ENCODE measurements at regions not wholly inside any gene's neighbourhood (a gene's known extent, or its start where the extent isn't known, plus 50 kb on each side); places are given as distances from the start of the nearest gene placed in this dataset.
"Not testable (repeated sequence)": the region's sequence is repeated elsewhere in the genome, so short reads cannot be mapped to it uniquely, and the experiment has no call there.

DNA sequence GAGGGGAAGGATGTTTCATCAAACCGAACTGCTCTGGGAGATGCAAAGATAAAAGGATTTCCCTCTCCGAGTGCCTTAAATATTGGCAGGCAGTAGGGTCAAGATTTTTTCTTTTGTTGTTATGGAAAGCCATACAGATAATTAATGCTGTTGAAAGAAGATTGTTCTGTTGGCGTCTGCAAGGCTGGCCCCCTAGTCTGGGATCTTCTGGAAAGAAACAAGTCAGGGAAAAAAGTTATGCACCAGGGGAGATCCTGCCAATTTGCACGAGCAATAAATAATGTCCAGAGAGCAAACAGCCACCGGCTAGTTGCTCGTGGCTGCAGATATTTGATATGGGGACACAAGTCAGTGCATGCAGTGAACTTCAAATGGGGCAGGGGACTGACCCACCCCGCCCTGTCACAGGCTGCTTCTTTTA, 202.1 kb upstream of the MYL2 start:
- no peak for DNase-seq (ENCODE audit: extremely low read depth, low read depth)

DNA sequence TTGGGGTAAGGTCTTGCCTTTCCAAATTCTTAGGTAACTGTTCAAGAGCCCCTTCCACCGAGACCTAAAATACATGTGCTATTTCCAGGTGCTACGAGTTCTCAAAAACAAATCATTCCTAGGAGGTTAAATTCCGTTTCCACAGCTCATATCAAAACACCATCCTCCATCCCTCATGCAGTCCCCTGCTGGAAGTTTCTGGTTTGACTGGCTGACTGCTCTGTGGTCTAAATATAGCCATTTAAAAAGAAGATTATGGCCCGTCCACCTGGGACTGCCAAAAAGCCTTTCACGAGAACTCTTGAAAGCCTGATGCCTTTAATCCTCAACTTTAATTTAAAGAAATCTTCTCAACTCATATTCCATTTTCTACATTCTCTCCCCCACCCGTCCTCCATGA, 201.5 kb upstream of the MYL2 start:
- no peak for DNase-seq (ENCODE audit: extremely low read depth, low read depth)

DNA sequence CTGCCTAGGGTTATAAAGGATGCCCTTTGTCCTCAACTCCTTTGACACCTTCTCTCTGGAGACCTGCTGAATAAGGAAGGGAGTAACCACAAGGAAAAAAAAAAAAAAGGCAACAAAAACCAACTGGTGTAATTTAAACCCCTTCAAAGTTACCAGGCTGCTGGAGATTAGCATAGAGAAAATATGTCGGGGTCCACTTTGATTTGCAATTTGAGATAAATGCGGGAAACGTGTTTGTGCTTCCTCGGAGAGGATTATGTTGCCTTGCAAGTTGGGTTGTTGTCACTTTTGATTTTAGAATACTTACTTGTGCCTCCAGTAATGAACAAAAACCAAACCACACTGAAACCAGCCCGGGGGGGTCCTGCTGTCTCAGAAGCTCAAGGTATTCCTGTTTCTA, 200.2 kb upstream of the MYL2 start:
- DNase-seq (ENCODE audit: extremely low read depth, low read depth), result no peak

DNA sequence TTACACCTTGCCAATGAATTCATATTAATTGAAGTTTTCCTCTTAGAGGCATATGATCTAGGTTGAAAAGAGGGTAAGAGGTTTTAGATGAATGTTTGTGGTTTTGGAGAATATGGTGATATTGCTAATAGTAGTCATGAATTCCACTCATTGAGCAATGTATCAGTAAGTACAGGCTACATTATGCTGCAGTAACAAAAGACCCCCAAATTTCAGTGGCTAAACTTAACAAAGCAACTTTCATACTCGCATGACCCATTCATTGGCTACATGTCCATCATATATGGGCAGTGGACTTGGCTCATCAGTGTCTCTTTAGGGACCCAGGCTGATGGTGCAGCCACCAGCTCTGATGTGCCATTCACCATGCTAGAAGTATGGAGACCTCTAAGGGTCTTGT, 196.6 kb upstream of the MYL2 start:
- no peak for DNase-seq (ENCODE audit: extremely low read depth, low read depth)

DNA sequence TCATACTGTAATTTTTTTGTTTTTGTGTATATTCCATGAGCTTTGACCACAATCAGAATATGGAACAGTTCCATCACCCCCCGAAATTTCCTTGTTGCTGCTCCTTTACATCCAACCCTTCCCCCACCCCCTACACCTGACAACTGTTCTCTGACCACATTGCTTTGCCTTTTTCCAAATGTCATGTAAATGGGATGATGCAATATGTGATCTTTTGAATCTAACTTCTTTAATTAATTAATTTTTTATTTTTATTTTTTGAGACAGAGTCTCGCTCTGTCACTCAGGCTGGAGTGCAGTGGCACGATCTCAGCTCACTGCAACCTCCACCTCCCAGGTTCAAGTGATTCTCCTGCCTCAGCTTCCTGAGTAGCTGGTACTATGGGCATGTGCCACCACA, 192.9 kb upstream of the MYL2 start:
- DNase-seq (ENCODE audit: extremely low read depth, low read depth), result not testable (repeated sequence)

DNA sequence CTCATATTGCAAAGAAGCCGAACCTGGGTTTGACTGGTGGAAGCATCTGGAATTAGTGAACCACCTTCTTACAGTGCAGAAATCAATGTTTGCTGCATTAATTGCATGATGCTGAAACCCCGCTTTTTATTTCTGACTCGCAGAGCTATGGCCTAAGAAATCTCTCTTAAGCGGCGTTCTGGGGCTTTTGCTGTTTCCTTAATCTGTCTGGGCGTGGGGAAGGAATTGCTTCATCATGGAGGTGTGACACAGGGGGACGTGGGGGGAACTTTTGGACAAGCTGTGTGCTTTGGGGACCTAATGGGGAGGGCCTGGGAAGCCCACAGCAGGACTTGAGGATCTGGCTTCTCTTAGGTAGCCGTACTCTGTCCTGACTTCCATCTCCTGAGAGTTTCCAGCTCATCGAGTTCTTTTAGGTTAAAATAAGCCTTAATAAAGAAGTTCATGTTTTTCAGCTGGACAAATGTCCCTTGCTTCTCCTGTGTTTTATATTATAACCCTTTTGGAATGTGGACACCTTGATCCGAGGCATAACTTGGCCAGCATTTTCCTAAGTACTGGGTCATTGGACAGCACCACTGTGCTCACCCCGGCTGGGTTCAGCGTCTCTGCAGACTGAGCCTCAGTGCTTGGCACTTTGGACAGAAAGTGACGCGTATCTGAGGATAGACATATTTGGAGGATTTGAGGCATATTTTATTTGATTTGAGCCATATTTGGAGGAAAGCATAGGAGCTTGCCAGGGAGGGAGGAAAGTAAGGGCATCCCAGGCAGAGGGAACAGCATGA, 192.1 kb upstream of the MYL2 start:
- DNase-seq (ENCODE audit: extremely low read depth, low read depth), result no peak

DNA sequence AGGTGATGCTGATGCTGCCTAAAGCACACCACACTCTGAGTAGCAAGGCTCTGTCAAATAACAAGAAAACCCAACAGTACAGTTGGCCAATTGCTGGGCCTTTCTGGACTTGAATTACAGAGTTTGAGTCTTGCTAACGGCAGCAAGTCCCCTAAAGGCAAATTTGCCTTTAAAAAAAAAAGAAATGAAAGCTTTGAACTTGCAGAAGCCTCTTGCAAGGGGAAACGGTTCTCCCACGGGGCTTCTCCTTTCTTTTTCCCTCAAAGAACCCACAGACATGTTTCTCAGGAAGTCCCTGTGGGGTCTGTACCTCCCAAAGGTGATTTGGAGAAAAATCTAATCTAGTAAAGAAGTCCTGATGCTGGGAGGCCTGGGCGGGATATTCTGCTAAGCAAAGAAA, 191.3 kb upstream of the MYL2 start:
- DNase-seq (ENCODE audit: extremely low read depth, low read depth), result no peak

DNA sequence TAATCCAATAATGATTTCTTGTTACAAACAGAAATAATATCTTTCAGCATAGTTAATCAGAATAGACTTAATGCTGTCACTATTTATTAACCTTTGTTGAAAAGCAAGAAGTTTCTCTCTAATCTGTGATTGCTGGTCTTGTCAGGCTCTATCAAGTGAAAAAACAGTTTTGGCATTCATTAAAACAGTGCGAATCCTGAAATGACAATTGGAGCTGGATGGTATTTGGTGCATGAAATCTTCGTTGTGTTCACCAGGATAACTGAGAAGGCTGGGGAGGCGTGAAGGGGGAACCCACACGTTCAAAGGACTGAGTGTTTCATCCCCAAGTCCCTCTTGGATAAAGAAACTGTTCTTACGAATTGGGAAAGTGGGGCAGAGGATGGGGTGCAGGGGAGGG, 190.2 kb upstream of the MYL2 start:
- no peak for DNase-seq (ENCODE audit: extremely low read depth, low read depth)

DNA sequence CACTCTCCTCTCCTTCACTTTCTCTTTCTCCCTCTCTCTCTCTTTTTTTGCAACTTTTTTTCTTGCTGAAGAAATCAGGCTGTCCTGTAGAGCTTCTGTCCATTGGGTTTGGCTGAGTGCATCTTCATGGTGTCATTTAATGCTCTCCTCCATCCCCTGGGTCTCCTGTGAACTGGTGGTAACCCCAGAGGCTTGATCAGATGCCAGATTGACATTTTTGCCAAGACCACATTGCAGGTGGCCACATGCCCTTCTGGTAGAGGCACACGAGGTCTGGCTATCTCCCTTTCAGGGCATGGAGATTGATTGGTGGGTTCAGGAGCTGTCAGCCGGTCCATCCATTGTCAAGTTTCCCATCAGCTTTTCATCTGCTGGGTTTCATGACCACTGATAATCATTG, 188.3 kb upstream of the MYL2 start:
- no peak for DNase-seq (ENCODE audit: extremely low read depth, low read depth)

DNA sequence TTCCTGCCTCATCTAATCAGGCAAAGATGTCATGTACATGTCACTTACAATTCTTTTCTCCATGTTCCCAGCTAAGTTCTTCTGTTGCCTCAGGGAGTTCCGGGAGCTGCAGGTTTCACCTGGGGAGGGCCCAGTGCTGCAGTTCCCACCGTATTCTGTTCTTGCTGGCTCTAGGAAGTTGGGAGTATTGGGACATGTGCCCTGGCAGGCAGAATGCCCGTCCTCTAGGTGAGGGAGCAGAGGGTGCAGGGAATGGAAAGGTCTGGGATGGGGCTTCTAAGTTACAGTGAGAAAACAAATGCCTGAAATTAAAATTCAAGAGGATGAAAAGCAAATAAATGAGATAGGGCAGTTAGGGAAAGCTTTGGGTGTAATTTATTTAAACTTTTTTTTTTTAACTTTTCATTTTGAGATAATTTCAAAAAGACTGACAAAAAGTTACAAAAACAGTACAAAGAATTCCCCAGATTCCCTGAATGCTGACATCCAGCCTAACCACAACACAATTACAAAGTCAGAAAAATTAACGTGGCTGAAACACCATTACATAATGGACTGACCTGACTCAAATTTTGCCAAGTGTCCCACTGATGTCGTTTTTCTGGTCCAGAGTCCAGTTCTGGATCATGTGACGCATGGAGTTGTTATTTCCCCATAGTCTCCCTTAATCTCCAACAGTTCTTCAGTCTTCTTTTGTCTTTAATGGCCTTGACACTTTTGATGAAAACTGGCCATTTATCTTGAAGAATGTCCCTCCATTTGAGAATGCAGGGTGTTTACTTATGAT, 187.2 kb upstream of the MYL2 start:
- DNase-seq (ENCODE audit: extremely low read depth, low read depth), result no peak

DNA sequence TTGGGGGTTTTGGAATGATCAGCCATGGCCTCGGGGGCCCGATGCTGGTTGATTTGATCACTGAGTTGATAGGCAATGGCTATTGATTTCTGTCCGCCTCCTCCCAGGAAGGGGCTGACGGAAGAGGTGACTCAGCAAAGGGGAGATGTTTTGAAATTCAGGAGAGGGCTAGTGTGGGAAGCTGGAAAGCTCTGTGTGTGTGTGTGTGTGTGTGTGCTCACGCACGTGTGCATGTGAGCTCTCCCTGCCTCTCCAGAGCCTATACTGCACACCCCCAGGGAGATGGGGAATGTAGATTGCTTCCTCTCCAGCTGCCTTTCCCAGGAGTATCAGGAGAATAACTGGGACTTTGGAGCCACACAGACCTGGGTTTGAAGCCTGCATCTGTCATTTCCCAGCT, 184.9 kb upstream of the MYL2 start:
- no peak for DNase-seq (ENCODE audit: extremely low read depth, low read depth)

DNA sequence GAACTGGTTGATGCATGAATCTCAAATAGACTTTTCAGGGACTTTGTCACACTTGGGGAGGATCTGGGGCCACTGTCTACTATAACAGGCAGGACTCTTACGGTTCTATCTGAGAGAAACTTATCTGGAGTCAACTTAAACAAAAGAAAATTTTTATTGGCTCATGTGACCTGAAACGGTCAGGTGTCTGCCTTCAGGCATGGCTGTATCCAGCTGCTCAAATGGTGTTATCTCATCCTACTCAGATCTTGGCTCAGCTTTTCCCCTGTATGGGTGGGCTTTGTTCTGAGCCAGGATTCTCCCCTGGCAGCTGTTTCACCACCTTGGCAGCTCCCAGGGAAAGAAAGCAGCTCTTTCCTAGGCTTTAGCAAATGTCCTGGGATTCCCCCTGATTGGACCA, 183.2 kb upstream of the MYL2 start:
- DNase-seq (ENCODE audit: extremely low read depth, low read depth), result no peak

DNA sequence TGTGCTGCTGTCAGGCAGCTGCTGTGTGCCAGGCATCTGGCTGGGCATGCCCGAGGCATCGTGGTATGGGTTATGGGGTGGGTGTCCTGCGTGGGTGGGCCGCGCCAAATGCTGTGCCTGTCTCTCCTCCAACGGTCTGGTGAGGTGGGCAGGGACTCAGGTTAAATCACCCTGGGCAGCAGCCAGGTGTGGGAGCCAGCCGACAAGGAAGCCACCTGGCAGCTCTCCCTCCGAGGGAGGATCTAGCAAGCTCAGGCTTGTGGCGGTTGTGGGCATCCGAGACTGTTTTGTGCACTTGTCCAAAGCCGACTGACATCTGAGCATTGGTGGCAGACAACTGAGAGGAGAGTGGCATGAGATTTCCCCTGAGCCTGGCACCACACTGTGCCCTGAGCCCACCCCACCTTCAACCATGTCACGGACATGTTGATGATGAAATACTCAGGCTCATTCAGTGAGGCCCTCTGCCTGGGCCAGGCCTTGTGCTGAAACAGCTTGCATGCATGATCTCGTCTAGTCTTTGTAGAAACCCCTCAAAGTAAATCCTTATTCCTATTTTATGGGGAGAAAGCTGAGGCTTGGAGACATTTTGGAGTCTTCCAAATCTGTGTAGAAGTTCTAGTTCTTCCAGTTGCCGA, 181.8 kb upstream of the MYL2 start:
- no peak for DNase-seq (ENCODE audit: extremely low read depth, low read depth)

DNA sequence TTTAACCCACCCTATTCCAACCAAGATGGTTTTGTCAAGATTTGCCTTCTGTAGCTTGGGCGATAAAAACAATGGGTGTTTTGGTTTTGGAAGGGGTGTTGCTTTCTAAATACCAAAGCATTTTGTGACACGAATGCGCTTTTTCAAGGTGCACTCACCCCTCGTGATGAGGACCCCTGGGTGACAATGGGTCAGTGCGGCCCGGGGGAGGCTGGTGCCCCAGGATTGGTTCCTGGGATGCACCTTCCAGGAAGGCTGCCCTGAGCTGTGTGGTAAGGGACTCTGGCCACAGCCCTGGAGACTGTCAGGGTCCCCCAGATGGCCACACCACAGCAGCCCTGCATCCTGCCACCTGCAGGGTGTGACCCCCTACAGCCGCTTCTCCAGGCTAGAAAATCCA, 180.6 kb upstream of the MYL2 start:
- DNase-seq (ENCODE audit: extremely low read depth, low read depth), result no peak

DNA sequence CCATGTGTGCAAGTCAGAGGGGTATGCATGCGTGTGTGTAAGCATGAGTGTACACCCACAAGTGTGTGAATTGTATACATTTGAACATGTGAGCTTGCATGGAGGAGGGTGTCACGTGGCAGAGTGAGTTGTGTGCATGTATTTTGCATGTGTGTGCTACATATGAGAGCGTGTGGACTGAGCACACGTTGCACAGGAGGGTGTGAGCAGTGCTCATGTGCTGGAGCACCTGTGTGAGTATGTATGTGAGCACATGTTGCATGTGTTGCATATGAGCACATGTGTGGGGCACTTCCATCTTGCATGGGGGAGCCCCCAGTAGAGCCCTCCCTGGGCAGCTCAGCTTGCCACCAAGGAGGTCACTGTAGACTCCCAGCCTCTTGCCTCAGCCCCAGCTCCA, 180.2 kb upstream of the MYL2 start:
- DNase-seq (ENCODE audit: extremely low read depth, low read depth), result no peak

DNA sequence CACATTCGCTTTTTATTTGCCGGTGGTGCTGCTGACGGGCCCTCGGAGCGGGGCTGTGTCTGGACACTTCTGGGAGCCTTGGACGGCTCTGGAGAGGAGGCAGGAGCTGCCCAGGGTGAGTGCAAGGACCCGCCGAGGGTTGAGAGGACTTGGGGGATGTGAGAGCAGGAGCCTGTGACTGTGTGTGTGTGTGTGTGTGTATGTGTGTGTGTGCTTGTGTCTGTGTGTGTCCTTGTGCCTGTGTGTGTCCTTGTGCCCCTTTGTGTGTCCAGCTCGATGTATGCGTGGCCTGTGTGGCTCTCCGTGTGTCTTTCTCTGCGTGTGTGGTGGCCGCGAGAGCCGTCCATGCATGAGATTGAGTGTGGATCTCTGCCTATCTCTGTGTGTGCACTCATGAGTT, 179.6 kb upstream of the MYL2 start:
- DNase-seq (ENCODE audit: extremely low read depth, low read depth), result no peak

DNA sequence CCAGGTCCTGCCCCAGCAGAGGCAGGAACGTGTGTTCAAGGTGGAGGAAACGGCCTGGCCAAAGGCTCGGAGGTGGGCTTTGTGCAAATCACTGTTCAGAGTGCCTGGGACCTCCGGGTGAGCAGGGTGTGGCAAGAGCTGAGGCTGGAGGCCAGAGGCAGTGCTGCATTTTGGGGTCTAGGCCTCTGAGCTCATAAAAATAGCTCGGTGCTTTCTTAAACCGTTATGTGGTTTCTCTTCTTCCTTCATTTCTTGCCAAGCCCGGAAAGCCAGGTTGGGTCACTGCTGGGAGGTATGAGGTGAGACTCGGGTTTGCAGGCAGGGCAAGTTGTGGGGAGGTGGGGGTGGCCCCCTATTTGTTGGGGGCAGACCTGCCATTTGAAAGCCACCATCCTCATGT, 178.8 kb upstream of the MYL2 start:
- no peak for DNase-seq (ENCODE audit: extremely low read depth, low read depth)

DNA sequence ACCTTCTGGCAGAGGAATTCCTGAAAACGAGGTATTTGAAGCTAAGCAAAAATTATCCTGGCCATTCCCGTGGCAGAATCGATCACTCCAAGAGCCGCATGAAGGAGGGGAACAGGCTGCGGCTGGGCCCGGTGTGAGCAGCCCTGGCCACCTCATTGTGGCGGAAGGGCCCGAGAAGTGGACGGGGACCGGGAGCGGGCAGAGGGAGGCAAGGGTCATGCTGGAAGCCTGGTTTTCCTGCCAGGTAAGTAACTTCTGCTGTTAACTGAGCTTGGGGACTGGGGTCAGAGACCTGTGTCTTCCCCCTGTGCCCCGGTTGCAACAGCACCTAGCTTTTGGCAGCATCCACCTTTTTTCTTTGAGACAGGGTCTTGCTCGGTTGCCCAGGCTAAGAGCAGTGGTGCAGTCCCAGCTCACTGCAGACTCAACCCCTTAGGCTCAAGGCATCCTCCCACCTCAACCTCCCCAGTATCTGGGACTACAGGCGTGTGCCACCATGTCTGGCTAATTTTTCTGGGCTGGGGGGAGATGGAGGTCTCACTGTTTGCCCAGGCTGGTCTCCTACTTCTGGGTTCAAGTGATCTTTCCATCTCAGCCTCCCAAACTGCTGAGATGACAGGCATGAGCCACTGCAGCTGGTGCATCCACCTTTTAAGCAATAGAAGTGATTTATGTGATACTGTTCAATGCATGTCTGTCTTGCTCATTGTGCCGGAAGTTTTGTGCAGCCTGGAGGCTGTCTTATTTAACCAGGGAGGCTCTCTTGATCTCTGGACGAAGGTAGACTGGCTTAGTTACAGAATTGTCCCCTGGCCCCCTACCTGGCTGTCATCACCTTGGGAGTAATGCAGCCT, 174.0 kb upstream of the MYL2 start:
- DNase-seq (ENCODE audit: extremely low read depth, low read depth), result no peak

DNA sequence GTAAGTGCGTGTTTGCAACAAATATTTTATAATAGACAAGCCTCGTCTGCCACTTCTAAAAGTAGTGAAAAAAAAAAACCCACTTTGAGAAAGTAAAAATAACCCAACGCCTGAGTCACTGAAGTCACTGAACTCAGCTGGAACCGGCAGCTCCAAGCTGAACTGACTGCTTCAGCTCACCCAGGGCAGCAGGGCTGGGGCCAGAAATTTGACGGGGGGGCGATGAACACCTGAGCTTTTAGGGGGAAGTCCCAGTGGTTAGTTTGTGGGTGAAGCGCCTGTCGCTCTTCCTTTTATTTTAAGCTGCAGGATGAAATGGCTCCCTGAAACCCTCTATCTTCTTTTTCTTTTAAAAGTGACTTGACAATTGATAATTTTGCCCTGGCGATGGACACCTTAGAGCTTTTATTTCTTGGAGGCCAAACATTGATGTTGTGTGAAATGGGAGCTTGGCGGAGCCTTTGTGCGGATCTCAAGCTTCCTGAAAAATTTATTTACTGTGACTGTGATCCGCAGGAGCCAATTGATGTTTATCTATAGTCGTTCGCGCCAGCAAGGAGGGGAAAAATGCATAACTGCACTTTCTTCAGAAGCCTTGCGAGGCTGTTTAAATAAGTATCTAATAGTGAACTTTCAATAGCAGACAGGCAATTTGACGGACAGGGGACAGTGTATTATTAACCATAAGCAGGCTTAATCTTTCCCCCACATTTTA, 173.2 kb upstream of the MYL2 start:
- no peak for DNase-seq (ENCODE audit: extremely low read depth, low read depth)

DNA sequence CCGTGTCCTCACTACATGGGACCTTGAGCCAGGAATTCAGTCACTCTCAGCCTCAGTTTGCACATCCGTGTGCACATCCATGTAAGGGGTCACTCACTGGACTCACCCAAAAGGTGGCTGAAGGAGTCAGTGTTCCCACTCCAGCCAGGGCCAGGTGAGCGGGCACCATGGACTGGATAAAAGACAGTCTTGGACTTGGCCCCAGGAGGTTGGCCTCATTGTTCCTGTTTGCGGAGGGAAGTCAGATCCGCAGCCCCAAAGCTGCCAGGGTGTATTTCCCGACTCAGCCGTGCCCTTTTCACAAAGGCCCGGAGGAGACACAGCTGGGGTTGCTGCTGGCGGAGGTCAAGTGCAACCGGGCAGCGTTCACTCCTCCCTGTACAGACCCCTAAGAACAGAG, 170.7 kb upstream of the MYL2 start:
- DNase-seq (ENCODE audit: extremely low read depth, low read depth), result no peak
